HFFc6 (cell line): ENCODE measurements at regions not wholly inside any gene's neighbourhood (a gene's known extent, or its start where the extent isn't known, plus 50 kb on each side); places are given as distances from the start of the nearest gene placed in this dataset.

Source experiments
- DNase-seq: peaks from one replicate; pipeline ENCODE4 v3.0.0-alpha.2; 2018
- H3K27ac Mint-ChIP-seq: 2 replicates; pipeline ENCODE4 v1.8.0; 2020; ENCODE audit warnings: mild to moderate bottlenecking, mixed read lengths
- H3K27me3 Mint-ChIP-seq: 2 replicates; pipeline ENCODE4 v1.8.0; 2021; ENCODE audit warnings: mild to moderate bottlenecking, moderate library complexity, mixed read lengths; ENCODE audit not compliant: insufficient read depth
- H3K36me3 Mint-ChIP-seq: 2 replicates; pipeline ENCODE4 v1.8.0; 2021; ENCODE audit warnings: low read depth, mixed read lengths
- H3K4me1 Mint-ChIP-seq: 2 replicates; pipeline ENCODE4 v1.8.0; 2020; ENCODE audit warnings: low read depth, mixed read lengths
- H3K4me3 Mint-ChIP-seq: 2 replicates; pipeline ENCODE4 v1.8.0; 2020; ENCODE audit warnings: mild to moderate bottlenecking, moderate library complexity, mixed read lengths
- H3K9me3 Mint-ChIP-seq: 2 replicates; pipeline ENCODE4 v1.8.0; 2020; ENCODE audit warnings: mild to moderate bottlenecking, mixed read lengths
- CTCF ChIP-seq: fragments of 200-600 bp; sonication (generic); IDR thresholded peaks from 2 replicates; pipeline ENCODE4 v1.5.0; 2021; ENCODE audit warnings: antibody characterized with exemption, mild to moderate bottlenecking

- TF ChIP-seq CTCF = no peak
- DNase-seq = no peak
- no peaks in the 10 kb centered on the region; the same call in 1 of the 2 replicates for H3K36me3 Mint-ChIP-seq
- H3K27ac Mint-ChIP-seq = no peak overlapping the region
- H3K9me3 Mint-ChIP-seq = peaks cover 44% of the 10 kb centered on the region
- H3K4me3 Mint-ChIP-seq = no peak overlapping the region
- H3K27me3 Mint-ChIP-seq = no peaks in the 10 kb centered on the region; the same call in 1 of the 2 replicates
- no peaks in the 10 kb centered on the region for H3K4me1 Mint-ChIP-seq
Observed at GRCh38 chr1:60596791-60597750, 485.3 kb upstream of the NFIA start.

GRCh38 chr1:60591583-60591982 lies 490.8 kb upstream of the NFIA start:
- peaks cover 41% of the 10 kb centered on the region for H3K9me3 Mint-ChIP-seq
- DNase-seq = no peak
- no peaks in the 10 kb centered on the region for H3K4me1 Mint-ChIP-seq
- no peak overlapping the region for H3K4me3 Mint-ChIP-seq
- H3K36me3 Mint-ChIP-seq = no peaks in the 10 kb centered on the region
- no peaks in the 10 kb centered on the region for H3K27me3 Mint-ChIP-seq
- H3K27ac Mint-ChIP-seq = no peak overlapping the region
- TF ChIP-seq CTCF = no peak

GRCh38 chr1:60589916-60590315 lies 492.4 kb upstream of the NFIA start:
- Mint-ChIP-seq H3K4me3 (no peak overlapping the region), H3K36me3 (no peaks in the 10 kb centered on the region), H3K4me1 (no peaks in the 10 kb centered on the region), H3K9me3 (peaks cover 37% of the 10 kb centered on the region), H3K27me3 (no peaks in the 10 kb centered on the region), H3K27ac (no peak overlapping the region)
- no peak for TF ChIP-seq CTCF
- DNase-seq = no peak

GRCh38 chr1:60589046-60589748 lies 493.2 kb upstream of the NFIA start:
- H3K27ac Mint-ChIP-seq = no peak overlapping the region

GRCh38 chr1:60584371-60584770 lies 498.0 kb upstream of the NFIA start:
- Mint-ChIP-seq H3K4me1 (no peaks in the 10 kb centered on the region), H3K9me3 (peaks cover 48% of the 10 kb centered on the region), H3K36me3 (no peaks in the 10 kb centered on the region; the same call in 1 of the 2 replicates), H3K4me3 (no peak overlapping the region), H3K27me3 (no peaks in the 10 kb centered on the region), H3K27ac (no peak overlapping the region)
- no peak for TF ChIP-seq CTCF
- no peak for DNase-seq

More at GRCh38 chr1:60589046-60589748, 493.2 kb upstream of the NFIA start:
- Mint-ChIP-seq H3K4me3 (no peak overlapping the region), H3K9me3 (peaks cover 39% of the 10 kb centered on the region), H3K4me1 (no peaks in the 10 kb centered on the region), H3K27me3 (no peaks in the 10 kb centered on the region), H3K36me3 (no peaks in the 10 kb centered on the region; the same call in 1 of the 2 replicates)
- no peak for DNase-seq
- no peak for TF ChIP-seq CTCF
